Spleen (tissue), 7 donors: ENCODE measurements at regions not wholly inside any gene's neighbourhood (a gene's known extent, or its start where the extent isn't known, plus 50 kb on each side); places are given as distances from the start of the nearest gene placed in this dataset.

Source experiments
- CTCF ChIP-seq, 11 experiments: fragments of 200-600 bp in 7 of 11; fragments of 450-650 bp in 4 of 11; sonication (generic) in 4 of 11; IDR thresholded peaks in 8 of 11; conservative IDR thresholded peaks in 3 of 11; 1 replicate in 7 of 11; 2 replicates in 4 of 11; pipeline versions ENCODE4 v1.4.0 to v1.8.0; 2016 to 2021; ENCODE audit warnings: antibody characterized with exemption in 11 of 11, inconsistent platforms in 4 of 11, mild to moderate bottlenecking in 1 of 11
- POLR2A ChIP-seq, 3 donors: fragments of 450-650 bp; IDR thresholded peaks; one replicate each; pipeline ENCODE4 v1.5.1; 2017; ENCODE audit warnings: antibody characterized with exemption in 3 of 3, mild to moderate bottlenecking in 1 of 3
- donor health status: DM: no; HTN: no; CAD: no; lungs with moderate emphysema.
- donor health status: DM: no; HTN: no; CAD: no.
- donor health status: DM: no; HTN: no; CAD: no.

GRCh38 chr11:91854171-91854570 lies 370.4 kb upstream of the FAT3 start:
- TF ChIP-seq POLR2A (IDR thresholded peaks at IDR 0.05) (no peak), CTCF (IDR thresholded peaks at IDR 0.05 in 8 of 11, conservative IDR thresholded peaks at IDR 0.05 in 3 of 11) (no peak)
